HCT116 (cell line): ENCODE measurements at regions not wholly inside any gene's neighbourhood (a gene's known extent, or its start where the extent isn't known, plus 50 kb on each side); places are given as distances from the start of the nearest gene placed in this dataset.

Source experiments
- ATAC-seq: fragments of 200-7000 bp; cut with Tn5 transposase; 2 replicates; pipeline ENCODE4 v1.9.1; 2020; ENCODE audit warnings: mild to moderate bottlenecking, moderate library complexity
- BruUV-seq: library from RNA; stranded (reverse); fragments of 400-500 nt; replicated peaks from 2 replicates; lab custom pipeline; 2021; lab: Mats Ljungman, UMichigan
- CTCF ChIA-PET: fragments of 300-600 bp; sonication (Branson Sonifier 250); formaldehyde crosslinking; loops from one replicate; lab custom pipeline; 2021; ENCODE audit warnings: antibody characterized with exemption; lab: Charles Lee
- POLR2A ChIA-PET: fragments of 300-600, 350-600 bp; sonication (Branson Sonifier 250); formaldehyde crosslinking; loops from one replicate; lab custom pipeline; 2021; ENCODE audit warnings: antibody characterized with exemption; lab: Charles Lee
- RAD21 ChIA-PET, 2 experiments: fragments of 300-600 bp; sonication (Branson Sonifier 250); formaldehyde crosslinking; loops; one replicate each; lab custom pipeline; 2023; ENCODE audit warnings: low total read pairs in 2 of 2; ENCODE audit not compliant: uncharacterized antibody in 2 of 2, unreplicated experiment in 2 of 2, low non-redundant PET in 1 of 2; lab: Charles Lee
- DNase-seq: peaks from one replicate; pipeline ENCODE4 v3.0.0-alpha.2; 2010; ENCODE audit warnings: low read depth, low spot score
- H2AFZ ChIP-seq: fragments of 200-600 bp; shearing (Covaris generic), sonication (generic); 2 replicates; pipeline ENCODE4 v1.6.1; 2017; ENCODE audit warnings: low read depth, mixed run types, mixed read lengths, antibody characterized with exemption, low read length; ENCODE audit not compliant: poor library complexity, severe bottlenecking
- H3K27ac ChIP-seq: 2 replicates; pipeline ENCODE4 v1.5.1; 2012; ENCODE audit warnings: low read depth, low read length
- H3K27me3 ChIP-seq: fragments of 200-600 bp; sonication (generic); 2 replicates; pipeline ENCODE4 v1.6.1; 2016; ENCODE audit warnings: mixed run types, low read length, mixed read lengths; ENCODE audit not compliant: insufficient read depth
- H3K36me3 ChIP-seq, 2 experiments: fragments of 200-500 bp in 1 of 2; fragments of 200-600 bp in 1 of 2; sonication (Bioruptor generic) in 1 of 2; sonication (generic) in 1 of 2; 2 replicates each; pipeline versions ENCODE4 v1.5.1 to v1.6.1; 2014 to 2016; ENCODE audit warnings: low read length in 2 of 2, inconsistent platforms in 1 of 2, mixed read lengths in 1 of 2, mixed run types in 1 of 2; ENCODE audit not compliant: insufficient read depth in 2 of 2, control insufficient read depth in 1 of 2
- H3K4me1 ChIP-seq, 2 experiments: fragments of 200-600 bp in 1 of 2; sonication (generic) in 1 of 2; 2 replicates each; pipeline versions ENCODE4 v1.5.1 to v1.6.1; 2012 to 2017; ENCODE audit warnings: low read length in 2 of 2, inconsistent platforms in 1 of 2, mild to moderate bottlenecking in 1 of 2, mixed read lengths in 1 of 2, mixed run types in 1 of 2, moderate library complexity in 1 of 2; ENCODE audit not compliant: insufficient read depth in 2 of 2, control insufficient read depth in 1 of 2
- H3K4me2 ChIP-seq: fragments of 200-600 bp; sonication (generic); 2 replicates; pipeline ENCODE4 v1.6.1; 2017; ENCODE audit warnings: mixed run types, low read length, mixed read lengths
- H3K4me3 ChIP-seq, 2 experiments: fragments of 200-600 bp in 1 of 2; sonication (generic) in 1 of 2; replicated peaks in 1 of 2; 2 replicates each; pipeline ENCODE4 v1.5.1; 2011 to 2016; ENCODE audit warnings: low read length in 2 of 2, control low read depth in 1 of 2, low read depth in 1 of 2, mild to moderate bottlenecking in 1 of 2, mixed read lengths in 1 of 2, mixed run types in 1 of 2
- H3K79me2 ChIP-seq: fragments of 200-600 bp; sonication (generic); 2 replicates; pipeline ENCODE4 v1.6.1; 2017; ENCODE audit warnings: mild to moderate bottlenecking, mixed run types, low read length, moderate library complexity, mixed read lengths; ENCODE audit not compliant: insufficient read depth
- H3K9ac ChIP-seq: fragments of 200-600 bp; sonication (generic); 2 replicates; pipeline ENCODE4 v1.6.1; 2016; ENCODE audit warnings: low read length, mixed read lengths
- H3K9me2 ChIP-seq: fragments of 200-600 bp; sonication (generic), shearing (Covaris generic); 2 replicates; pipeline ENCODE4 v1.6.1; 2017; ENCODE audit warnings: mixed run types, mild to moderate bottlenecking, moderate library complexity; ENCODE audit not compliant: insufficient read depth
- H3K9me3 ChIP-seq, 2 experiments: fragments of 200-500 bp in 1 of 2; fragments of 200-600 bp in 1 of 2; sonication (Bioruptor generic) in 1 of 2; sonication (generic) in 1 of 2; 2 replicates each; pipeline ENCODE4 v1.6.1; 2014 to 2017; ENCODE audit warnings: low read length in 2 of 2, mixed read lengths in 2 of 2, inconsistent platforms in 1 of 2, low read depth in 1 of 2, mild to moderate bottlenecking in 1 of 2, mixed run types in 1 of 2, moderate library complexity in 1 of 2; ENCODE audit not compliant: control insufficient read depth in 1 of 2, insufficient read depth in 1 of 2
- H4K20me1 ChIP-seq: fragments of 200-600 bp; sonication (generic), shearing (Covaris generic); 2 replicates; pipeline ENCODE4 v1.6.1; 2017; ENCODE audit warnings: mixed run types, mild to moderate bottlenecking, moderate library complexity; ENCODE audit not compliant: insufficient read depth
- intact Hi-C: fragments of 100-400 bp; cut with micrococcal nuclease; formaldehyde crosslinking; loops from 2 replicates; pipeline ENCODE4 v1.10.0; 2022
- TF ChIP-seq, protein P1 (sequence below): IDR thresholded peaks from 2 replicates; pipeline ENCODE4 v1.6.1; 2012
- TF ChIP-seq, protein P2 (sequence below): IDR thresholded peaks from 2 replicates; pipeline ENCODE4 v1.6.1; 2012

DNA sequence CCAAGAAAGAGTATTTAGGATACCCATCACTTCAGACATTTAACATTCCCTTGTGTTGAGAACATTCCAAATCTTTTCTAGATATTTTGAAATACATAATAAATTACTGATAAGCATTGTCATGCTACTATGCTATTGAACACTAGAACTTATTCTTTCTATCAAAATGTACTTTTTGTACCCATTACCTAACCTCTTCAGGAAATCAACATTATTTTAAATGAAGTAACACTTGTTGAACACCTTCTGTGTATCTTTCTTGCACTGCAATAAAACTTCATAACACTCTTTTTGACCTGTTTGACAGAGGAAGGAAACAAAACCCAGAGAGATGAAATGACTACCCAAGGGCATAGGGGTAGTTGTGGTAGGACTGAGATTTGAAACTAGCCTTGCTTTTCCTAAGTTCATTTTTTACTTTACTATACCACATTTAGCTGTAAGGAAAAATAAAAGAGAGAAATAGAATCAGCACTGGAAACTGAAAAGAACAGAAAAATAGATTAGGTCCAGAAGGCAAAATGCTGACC, 99.4 kb downstream of the UCHL5 start:
- RAD21 ChIA-PET = no interaction called here
- Histone ChIP-seq H3K27me3 (no peaks in the 10 kb centered on the region), H3K9ac (no peak overlapping the region), H3K4me2 (no peak overlapping the region), H4K20me1 (no peaks in the 10 kb centered on the region), H3K36me3 (peaks cover 0 to 18% of the 10 kb centered on the region in 2 experiments; a peak in 2 of 4 replicates), H3K79me2 (no peaks in the 10 kb centered on the region; the same call in 1 of the 2 replicates), H3K9me3 (no peaks in the 10 kb centered on the region), H2AFZ (no peak overlapping the region), H3K4me1 (peaks cover 0 to 4% of the 10 kb centered on the region in 2 experiments; a peak in 1 of 4 replicates), H3K9me2 (no peaks in the 10 kb centered on the region), H3K4me3 (no peak overlapping the region), H3K27ac (no peak overlapping the region)
- TF ChIP-seq, protein P1, sequence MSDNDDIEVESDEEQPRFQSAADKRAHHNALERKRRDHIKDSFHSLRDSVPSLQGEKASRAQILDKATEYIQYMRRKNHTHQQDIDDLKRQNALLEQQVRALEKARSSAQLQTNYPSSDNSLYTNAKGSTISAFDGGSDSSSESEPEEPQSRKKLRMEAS = no peak
- TF ChIP-seq, protein P2, sequence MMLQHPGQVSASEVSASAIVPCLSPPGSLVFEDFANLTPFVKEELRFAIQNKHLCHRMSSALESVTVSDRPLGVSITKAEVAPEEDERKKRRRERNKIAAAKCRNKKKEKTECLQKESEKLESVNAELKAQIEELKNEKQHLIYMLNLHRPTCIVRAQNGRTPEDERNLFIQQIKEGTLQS = 0 out of 2 replicates have a peak, but pooled peaks have one; percentile 6
- no TSS peak for BruUV-seq
- POLR2A ChIA-PET = no interaction called here
- no peak for DNase-seq
- CTCF ChIA-PET = no interaction called here
- intact Hi-C loops = no loop called here
- ATAC-seq = no peak
